Esophagus muscularis mucosa (tissue), 4 donors: ENCODE measurements at regions not wholly inside any gene's neighbourhood (a gene's known extent, or its start where the extent isn't known, plus 50 kb on each side); places are given as distances from the start of the nearest gene placed in this dataset.

Experiments used
- EP300 ChIP-seq: sonication (generic); formaldehyde crosslinking; IDR thresholded peaks from one replicate; pipeline ENCODE4 v1.6.1; 2017; ENCODE audit warnings: antibody characterized with exemption
- POLR2A ChIP-seq: fragments of 450-650 bp; IDR thresholded peaks from one replicate; pipeline ENCODE4 v1.6.1; 2017; ENCODE audit warnings: antibody characterized with exemption, moderate library complexity, mild to moderate bottlenecking, low read depth
- POLR2AphosphoS5 ChIP-seq, 2 donors: sonication (generic); formaldehyde crosslinking; IDR thresholded peaks; one replicate each; pipeline ENCODE4 v1.6.1; 2017; ENCODE audit warnings: antibody characterized with exemption in 2 of 2
- TF ChIP-seq, protein P1 (sequence below), 3 experiments: fragments of 200-600 bp in 2 of 3; fragments of 450-650 bp in 1 of 3; sonication (generic) in 2 of 3; IDR thresholded peaks; one replicate each; pipeline ENCODE4 v1.5.1; 2017 to 2019; ENCODE audit warnings: antibody characterized with exemption in 3 of 3, mild to moderate bottlenecking in 2 of 3, moderate library complexity in 1 of 3

DNA sequence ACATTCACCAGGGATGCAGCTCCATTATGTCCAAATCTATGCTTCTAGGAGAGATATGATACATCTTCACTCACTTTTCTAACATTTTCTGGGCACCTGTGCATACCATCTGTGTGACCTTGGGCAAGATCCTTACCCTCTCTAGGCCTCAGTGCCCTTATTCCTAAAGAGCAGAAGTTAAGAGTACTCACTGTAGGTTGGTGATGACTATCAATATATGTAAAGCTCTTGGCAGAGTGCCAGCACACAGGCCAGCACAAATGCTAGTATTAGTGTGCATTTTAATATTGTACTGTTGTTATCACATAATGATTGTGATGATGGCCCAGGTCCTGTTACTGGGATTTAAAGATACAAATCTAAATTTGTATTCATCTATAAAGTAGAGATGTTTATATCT lies 199.2 kb downstream of the RAD51AP2 start:
- no peak for TF ChIP-seq POLR2AphosphoS5 (IDR thresholded peaks at IDR 0.05)
- TF ChIP-seq, protein P1, sequence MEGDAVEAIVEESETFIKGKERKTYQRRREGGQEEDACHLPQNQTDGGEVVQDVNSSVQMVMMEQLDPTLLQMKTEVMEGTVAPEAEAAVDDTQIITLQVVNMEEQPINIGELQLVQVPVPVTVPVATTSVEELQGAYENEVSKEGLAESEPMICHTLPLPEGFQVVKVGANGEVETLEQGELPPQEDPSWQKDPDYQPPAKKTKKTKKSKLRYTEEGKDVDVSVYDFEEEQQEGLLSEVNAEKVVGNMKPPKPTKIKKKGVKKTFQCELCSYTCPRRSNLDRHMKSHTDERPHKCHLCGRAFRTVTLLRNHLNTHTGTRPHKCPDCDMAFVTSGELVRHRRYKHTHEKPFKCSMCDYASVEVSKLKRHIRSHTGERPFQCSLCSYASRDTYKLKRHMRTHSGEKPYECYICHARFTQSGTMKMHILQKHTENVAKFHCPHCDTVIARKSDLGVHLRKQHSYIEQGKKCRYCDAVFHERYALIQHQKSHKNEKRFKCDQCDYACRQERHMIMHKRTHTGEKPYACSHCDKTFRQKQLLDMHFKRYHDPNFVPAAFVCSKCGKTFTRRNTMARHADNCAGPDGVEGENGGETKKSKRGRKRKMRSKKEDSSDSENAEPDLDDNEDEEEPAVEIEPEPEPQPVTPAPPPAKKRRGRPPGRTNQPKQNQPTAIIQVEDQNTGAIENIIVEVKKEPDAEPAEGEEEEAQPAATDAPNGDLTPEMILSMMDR (IDR thresholded peaks at IDR 0.05) = no peak
- no peak for TF ChIP-seq POLR2A
- no peak for TF ChIP-seq EP300
